Ishikawa (cell line): ENCODE measurements at regions not wholly inside any gene's neighbourhood (a gene's known extent, or its start where the extent isn't known, plus 50 kb on each side); places are given as distances from the start of the nearest gene placed in this dataset.

Experiments
- CEBPB ChIP-seq: IDR thresholded peaks from 2 replicates; pipeline ENCODE4 v1.6.1; 2012
- CREB1 ChIP-seq: IDR thresholded peaks from 2 replicates; pipeline ENCODE4 v1.6.1; 2012; ENCODE audit warnings: low read depth
- EGR1 ChIP-seq: IDR thresholded peaks from 2 replicates; pipeline ENCODE4 v1.6.1; 2012
- EP300 ChIP-seq: IDR thresholded peaks from 2 replicates; pipeline ENCODE4 v1.6.1; 2012; ENCODE audit warnings: borderline replicate concordance
- FOXM1 ChIP-seq: IDR thresholded peaks from 2 replicates; pipeline ENCODE4 v1.6.1; 2012; ENCODE audit warnings: low read depth, borderline replicate concordance
- MAX ChIP-seq: IDR thresholded peaks from 2 replicates; pipeline ENCODE4 v1.6.1; 2012
- NFIC ChIP-seq: IDR thresholded peaks from 2 replicates; pipeline ENCODE4 v1.6.1; 2012
- RAD21 ChIP-seq: IDR thresholded peaks from 2 replicates; pipeline ENCODE4 v1.6.1; 2012; ENCODE audit warnings: low read depth
- REST ChIP-seq: IDR thresholded peaks from 2 replicates; pipeline ENCODE4 v1.6.1; 2012; ENCODE audit warnings: low read depth, mild to moderate bottlenecking
- TAF1 ChIP-seq: IDR thresholded peaks from 2 replicates; pipeline ENCODE4 v1.6.1; 2012; ENCODE audit warnings: low read depth, mild to moderate bottlenecking
- TCF12 ChIP-seq: IDR thresholded peaks from 2 replicates; pipeline ENCODE4 v1.6.1; 2012; ENCODE audit warnings: low read depth
- TEAD4 ChIP-seq: IDR thresholded peaks from 2 replicates; pipeline ENCODE4 v1.6.1; 2012
- USF1 ChIP-seq: IDR thresholded peaks from 2 replicates; pipeline ENCODE4 v1.6.1; 2012
- YY1 ChIP-seq: IDR thresholded peaks from 2 replicates; pipeline ENCODE4 v1.6.1; 2012; ENCODE audit warnings: low read depth
- ZBTB7A ChIP-seq: IDR thresholded peaks from 2 replicates; pipeline ENCODE4 v1.6.1; 2012; ENCODE audit warnings: low read depth

GRCh38 chr3:78153973-78154372 lies 1114.1 kb downstream of the ROBO2 start:
- TF ChIP-seq TAF1, result no peak
- TF ChIP-seq FOXM1, result no peak
- TF ChIP-seq RAD21, result no peak
- TF ChIP-seq CREB1, result no peak

GRCh38 chr3:78154521-78155186 lies 1114.8 kb downstream of the ROBO2 start:
- no peak for TF ChIP-seq TAF1
- no peak for TF ChIP-seq USF1
- TF ChIP-seq CREB1, result no peak
- TF ChIP-seq ZBTB7A, result no peak
- no peak for TF ChIP-seq NFIC
- no peak for TF ChIP-seq REST
- no peak for TF ChIP-seq TEAD4
- TF ChIP-seq RAD21, result no peak
- TF ChIP-seq CEBPB, result no peak
- TF ChIP-seq EP300, result no peak
- TF ChIP-seq YY1, result no peak
- no peak for TF ChIP-seq TCF12
- no peak for TF ChIP-seq MAX
- TF ChIP-seq EGR1, result no peak
- no peak for TF ChIP-seq FOXM1

- TF ChIP-seq REST (no peak), ZBTB7A (no peak), CEBPB (no peak), CREB1 (no peak)
Observed at GRCh38 chr3:78161736-78162135, 1121.8 kb downstream of the ROBO2 start.

GRCh38 chr3:78163379-78163778 lies 1123.5 kb downstream of the ROBO2 start:
- no peak for TF ChIP-seq ZBTB7A
- no peak for TF ChIP-seq YY1
- TF ChIP-seq TEAD4, result no peak
- TF ChIP-seq TAF1, result no peak
- TF ChIP-seq MAX, result no peak
- TF ChIP-seq CREB1, result no peak
- TF ChIP-seq USF1, result no peak
- TF ChIP-seq NFIC, result no peak
- TF ChIP-seq EGR1, result no peak
- TF ChIP-seq RAD21, result no peak
- no peak for TF ChIP-seq TCF12
- no peak for TF ChIP-seq CEBPB
- no peak for TF ChIP-seq REST

GRCh38 chr3:78165876-78166275 lies 1126.0 kb downstream of the ROBO2 start:
- TF ChIP-seq RAD21, result 0 out of 2 replicates have a peak, but pooled peaks have one; percentile 6
- no peak for TF ChIP-seq ZBTB7A
